RKO (cell line): ENCODE measurements at regions not wholly inside any gene's neighbourhood (a gene's known extent, or its start where the extent isn't known, plus 50 kb on each side); places are given as distances from the start of the nearest gene placed in this dataset.
"Not testable (repeated sequence)": the region's sequence is repeated elsewhere in the genome, so short reads cannot be mapped to it uniquely, and the experiment has no call there.

Experiments used
- DNase-seq: peaks from one replicate; pipeline ENCODE4 v3.0.0-alpha.2; 2016; ENCODE audit warnings: low spot score

DNA sequence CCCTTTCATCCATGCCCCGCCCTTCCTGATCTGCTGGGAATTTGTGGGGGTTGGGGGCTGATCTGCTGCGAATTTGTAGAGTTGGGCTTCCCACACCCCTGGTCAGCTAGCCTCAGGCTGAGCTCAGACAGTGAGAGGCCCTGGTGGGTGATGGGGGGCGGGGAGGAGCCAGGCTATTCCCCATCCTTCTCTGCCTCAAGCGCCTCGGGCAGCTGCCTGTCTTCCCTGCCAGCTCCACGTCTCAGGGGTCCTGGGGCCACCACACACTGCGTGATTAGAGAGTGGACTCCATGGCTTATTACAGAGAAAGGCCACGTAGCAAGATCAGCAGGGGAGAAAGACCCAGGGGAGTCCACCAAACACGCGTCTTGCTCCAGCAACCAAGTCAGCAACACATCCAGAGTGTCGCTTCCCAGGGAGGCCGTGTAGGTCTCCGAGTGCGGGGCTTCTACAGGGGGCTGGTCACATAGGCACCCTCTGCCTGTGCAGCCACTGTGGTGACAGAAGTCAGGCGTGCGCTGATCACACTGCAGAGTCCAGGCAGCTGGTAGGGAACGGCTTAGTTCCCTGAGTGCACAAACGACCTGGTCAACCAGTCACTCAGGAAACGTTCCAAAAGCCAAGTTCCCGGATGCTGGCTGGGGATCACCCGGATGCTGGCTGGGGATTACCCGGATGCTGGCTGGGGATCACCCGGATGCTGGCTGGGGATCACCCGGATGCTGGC, 254.4 kb upstream of the SFSWAP start:
- DNase-seq, result no peak

GRCh38 chr12:131457028-131457310, 253.9 kb upstream of the SFSWAP start:
- no peak for DNase-seq

DNA sequence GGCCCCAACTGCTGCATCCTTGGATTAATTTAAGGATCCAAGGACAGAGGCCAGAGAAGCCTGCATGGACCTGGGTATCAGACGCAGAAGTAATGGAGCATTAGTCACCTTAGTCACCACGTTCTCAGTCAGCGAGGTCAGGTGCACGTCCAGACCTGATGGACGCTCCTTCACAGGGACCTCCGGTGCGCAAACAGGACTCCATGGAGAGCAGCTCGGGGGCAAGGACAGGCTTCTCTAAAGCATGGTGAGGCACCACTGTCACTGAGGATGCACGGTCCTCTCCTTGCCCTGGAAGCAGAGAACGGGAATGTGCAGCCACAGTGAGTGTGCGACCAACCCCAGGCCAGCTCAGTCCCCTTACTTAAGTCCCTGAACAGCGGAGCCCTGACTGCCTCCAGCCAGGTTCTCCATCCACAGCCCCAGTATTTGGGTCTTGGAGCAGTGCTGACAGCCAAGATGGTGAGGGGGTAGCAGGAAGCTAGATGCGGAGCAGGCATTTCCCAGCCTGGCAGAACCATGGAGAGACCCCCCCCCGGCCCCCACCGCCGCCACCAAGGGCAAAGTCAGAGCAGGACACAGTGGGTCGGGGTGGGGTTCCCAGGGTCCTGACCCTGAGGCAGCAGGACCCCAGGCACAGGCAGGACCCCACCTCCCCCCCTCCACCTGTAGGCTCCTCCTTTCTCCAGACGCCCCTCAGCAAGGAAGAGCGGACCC, 253.4 kb upstream of the SFSWAP start:
- DNase-seq, result no peak

GRCh38 chr12:131458048-131458374, 252.9 kb upstream of the SFSWAP start:
- DNase-seq, result no peak

DNA sequence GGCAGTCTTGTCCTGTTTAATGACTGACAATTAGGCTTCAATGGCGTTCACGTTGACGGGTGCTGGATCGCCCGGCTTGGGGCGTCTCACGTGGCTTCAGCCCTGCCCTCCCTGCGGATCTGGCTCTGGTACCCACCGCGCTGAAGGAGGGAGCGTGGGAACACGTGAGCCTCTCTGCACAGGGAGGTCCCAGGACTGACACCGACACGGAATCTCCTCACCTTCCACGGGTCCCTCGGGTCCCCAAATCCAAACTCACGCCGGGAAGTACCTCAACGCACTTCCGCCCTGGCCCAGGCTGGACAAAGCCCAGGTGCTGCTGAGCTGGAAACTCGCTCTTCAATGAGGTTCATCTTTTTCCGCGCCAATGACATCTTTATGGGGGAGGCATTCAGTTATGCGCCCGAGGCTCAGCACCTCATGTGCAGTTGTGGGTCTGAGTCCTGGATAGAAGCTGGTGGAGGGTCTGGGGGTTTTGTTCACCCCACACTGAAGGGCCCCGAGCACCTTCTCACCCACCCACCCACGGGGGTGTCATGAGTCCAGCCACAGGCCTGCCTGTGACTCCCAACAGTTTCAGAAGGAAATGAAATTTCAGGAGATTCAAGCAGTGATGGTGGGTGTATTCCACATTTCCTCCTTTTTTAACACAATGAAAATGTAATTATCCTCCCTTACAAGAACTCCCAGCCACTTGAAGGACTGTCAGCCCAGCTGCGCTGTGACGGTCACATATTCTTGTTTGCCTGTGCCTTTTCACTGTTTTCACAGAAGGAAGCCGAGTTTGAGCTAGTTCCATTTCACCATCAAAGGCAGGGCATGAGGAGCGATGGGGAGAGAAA, 251.7 kb upstream of the SFSWAP start:
- no peak for DNase-seq

DNA sequence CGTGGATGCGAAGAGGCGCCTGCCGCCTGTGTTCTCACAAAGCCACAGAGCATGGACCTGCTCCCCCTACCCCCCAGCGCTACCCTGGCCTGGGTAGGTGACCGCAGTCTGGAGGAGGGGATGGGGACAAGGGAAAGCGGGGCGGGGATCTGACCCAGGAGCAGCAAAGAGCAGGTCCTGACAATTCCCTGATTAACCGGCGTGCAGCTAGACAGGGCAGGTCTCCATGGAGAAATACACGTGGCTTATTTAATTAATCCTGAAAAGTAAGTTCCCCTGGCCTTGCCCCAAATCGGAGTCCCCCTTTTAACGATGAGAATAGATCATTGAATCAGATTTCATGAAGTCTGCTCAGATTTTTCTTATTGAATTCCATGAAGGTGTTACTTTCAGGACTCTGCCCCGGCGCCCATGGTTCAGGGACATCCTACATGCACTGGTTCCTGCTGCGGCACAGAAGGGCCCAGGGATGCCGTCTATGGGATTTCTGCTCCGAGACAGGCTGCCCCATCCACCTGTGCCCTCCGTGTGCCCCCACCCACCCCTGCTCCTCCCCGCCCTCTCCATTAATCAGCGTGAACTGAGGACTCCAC, 251.0 kb upstream of the SFSWAP start:
- DNase-seq, result no peak

DNA sequence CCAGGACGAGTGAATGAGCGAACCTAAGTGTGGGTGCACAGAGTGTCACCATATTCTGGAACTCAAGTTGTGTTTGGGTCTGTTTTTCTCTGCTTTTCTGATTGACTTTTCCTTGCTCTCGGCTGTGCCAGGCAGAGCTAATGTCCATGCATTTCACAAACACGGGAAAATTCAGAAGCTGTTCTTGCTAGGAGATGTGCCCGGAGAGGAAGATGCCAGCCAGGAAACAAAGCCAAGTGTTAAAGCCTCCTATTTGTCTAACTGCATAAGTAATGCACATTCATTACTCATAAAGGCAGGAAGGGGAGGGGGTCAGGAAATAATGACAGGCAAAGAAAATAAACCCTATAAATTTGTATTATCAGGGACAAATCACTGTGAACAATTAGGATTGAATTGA, 250.4 kb upstream of the SFSWAP start:
- no peak for DNase-seq

DNA sequence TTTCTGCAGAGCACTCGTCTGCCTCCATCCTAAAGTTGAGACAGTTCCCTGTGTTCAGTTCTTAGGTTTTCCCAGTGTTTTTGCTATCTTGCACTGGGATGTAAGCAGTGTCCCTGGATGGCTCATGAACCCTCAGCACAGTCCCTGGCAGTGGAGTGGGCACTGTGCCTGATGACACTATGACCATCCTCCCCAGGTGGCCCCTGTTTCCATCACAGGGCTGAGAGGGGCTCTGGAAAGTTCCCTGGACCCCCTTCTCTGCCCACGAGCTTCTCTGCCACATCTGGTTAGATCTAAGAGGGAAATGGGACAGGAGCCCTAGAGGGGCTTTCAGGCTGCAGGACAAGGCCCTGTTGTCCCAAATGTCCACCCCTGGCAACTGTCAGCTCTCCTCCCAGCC, 249.8 kb upstream of the SFSWAP start:
- DNase-seq, result no peak

- DNase-seq, result no peak
These were observed 247.7 kb upstream of the SFSWAP start for GRCh38 chr12:131463174-131463573.

GRCh38 chr12:131464081-131464480, 246.8 kb upstream of the SFSWAP start:
- DNase-seq, result no peak

DNA sequence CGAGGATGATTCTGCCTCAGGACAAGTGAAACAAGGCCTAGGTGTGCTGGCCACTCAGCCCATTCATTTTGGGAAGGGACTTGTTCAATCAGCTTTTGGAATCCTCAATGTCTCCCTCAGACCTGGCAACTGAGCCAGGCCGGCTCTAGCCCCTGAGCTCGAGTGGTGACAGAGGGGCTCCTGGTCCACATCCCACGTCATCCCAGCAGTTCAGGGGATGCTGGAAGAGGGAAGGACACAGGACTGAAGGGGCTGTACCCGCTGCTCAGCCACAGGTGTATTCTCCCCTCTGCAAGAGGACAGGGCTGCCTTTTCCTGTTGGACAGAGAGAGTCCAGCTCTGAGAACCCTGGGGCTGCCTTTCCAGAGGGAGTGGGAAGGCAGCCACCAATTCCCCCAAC, 244.6 kb upstream of the SFSWAP start:
- DNase-seq, result no peak

GRCh38 chr12:131466932-131467331, 244.0 kb upstream of the SFSWAP start:
- no peak for DNase-seq

- no peak for DNase-seq
These were observed 242.7 kb upstream of the SFSWAP start for GRCh38 chr12:131468206-131468605.

DNA sequence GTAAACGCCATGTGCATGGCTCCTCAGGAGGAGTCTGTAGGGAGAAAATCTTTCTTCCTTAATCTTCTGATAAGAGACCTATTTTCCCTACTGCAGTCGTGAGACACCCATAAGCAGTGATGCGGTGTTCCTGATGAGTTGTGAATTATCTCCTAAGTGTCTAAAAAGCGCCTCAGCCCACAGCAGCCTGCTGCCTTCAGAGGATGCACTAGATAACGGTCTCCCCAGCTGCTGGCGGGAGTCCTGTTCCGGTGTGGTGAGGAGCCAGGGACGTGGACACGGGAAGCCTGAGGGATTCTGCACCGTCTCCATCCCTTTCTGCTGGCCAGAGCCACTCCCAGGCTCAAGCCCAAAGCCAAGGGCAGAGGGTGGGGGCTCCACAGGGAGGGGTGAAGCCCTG, 240.9 kb upstream of the SFSWAP start:
- not testable (repeated sequence) for DNase-seq

DNA sequence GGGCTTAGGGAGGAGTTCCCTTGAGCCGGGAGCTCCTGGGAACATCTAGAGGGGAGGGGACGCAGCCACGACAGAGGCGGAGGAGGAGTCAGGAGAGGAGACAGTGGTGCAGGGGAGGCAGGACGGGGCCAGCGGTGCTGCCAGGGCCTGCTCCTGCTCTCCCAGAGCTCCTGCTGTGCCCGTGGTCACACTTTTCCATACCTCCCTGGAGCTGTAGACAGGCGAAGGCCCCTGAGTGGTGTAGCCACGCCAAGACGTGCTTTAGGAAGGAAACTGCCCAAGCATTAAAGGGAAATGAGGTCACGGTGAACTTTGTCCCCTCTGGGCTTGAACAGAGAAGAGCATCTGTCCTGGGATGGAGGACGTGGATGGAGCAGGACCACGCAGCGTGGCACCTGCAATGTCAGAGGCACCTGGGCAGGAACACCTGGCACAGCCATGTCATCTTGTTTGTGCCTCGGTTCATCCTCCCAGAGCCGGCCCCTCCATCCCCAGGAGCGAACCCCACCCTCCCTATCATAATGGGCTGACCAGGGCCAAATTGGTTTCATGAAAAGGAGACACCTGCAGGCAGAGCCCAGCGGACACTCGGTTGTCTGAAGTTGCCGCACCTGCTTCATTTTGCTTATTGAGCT, 239.5 kb upstream of the SFSWAP start:
- no peak for DNase-seq

- no peak for DNase-seq
These were observed 238.8 kb upstream of the SFSWAP start for GRCh38 chr12:131471946-131472732.

DNA sequence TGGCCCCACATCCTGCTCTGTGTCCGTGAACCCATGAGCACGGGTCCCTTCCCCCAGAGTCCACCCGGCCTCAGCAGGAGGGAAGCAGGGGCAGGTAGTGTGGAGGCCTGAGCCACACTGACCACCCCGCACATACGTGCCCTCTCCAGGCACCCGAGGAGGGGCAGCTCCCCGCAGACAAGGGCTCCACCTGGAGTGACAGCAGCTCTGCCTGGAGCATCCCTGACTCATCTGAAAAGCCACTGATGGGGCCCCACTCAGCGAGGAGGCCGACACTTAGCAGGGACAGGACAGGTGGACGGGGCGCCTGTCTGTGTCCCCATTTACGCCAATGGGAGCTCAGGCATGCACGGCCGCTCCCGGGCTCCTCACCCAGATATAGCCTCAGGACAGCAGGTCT, 237.6 kb upstream of the SFSWAP start:
- DNase-seq, result no peak

DNA sequence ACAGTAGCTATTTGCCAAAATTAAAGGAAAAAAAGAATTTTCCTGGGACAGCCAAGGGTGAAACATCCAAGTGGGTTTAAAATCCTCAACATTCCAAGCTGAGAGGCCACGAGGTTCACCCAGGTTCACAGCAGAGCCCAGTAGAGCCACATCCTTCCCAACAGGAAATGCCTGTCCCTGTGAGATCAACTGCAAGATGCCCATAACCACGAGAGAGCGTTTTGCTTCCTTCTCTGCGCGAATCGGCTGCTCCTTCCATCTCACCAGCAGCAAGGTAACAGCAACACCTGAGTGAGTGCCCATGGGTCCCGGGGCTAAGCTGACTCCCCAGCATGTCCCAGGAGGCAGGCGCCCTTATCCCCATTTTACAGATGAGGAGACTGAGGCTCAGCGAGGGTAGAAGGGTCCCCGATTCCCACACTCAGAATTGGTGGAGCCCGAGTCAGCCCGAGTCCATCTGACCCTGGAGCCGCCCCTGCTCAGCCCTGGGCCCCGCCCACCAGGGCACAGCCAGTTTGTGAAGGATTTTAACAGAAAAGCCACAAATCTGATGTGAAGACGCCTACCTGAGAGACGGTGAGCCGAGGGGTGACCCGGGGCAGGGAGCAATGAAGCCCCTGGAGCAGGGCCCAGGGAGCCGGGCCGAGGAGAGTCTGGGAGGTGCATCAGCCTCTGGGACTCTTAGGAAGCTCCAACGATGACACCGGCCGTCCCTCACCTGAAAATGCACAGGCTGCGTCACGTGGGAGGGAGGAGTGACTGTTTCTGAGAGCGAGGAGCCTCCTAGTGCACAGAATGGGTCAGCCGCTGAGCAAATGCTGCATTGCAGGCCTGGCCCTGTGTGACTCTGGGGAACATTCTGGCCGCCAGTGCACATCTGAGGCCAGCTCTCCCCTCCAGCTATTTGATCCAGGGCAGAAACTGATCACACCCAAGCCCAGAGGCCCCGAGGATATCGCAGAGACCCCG, 236.9 kb upstream of the SFSWAP start:
- no peak for DNase-seq

GRCh38 chr12:131475012-131475411, 235.9 kb upstream of the SFSWAP start:
- DNase-seq, result not testable (repeated sequence)

DNA sequence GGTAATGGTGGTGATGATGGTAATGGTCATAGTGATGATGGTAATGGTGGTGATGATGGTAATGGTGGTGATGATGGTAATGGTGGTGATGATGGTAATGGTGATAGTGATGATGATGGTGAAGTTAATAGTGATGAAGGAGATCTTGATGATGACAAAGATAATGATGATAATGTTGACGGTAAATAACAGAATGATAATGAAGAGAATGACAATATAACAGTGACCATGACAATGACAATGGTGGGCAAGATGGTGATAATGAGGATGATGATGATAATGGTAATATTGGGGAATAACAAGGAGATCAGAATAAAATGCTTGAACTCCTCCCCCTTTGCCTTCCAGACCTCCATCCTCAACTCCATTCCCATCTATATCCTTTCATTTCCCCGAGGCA, 233.3 kb upstream of the SFSWAP start:
- no peak for DNase-seq
